HepG2 (cell line): ENCODE measurements at regions not wholly inside any gene's neighbourhood (a gene's known extent, or its start where the extent isn't known, plus 50 kb on each side); places are given as distances from the start of the nearest gene placed in this dataset.
"Not testable (repeated sequence)": the region's sequence is repeated elsewhere in the genome, so short reads cannot be mapped to it uniquely, and the experiment has no call there.

Source experiments
- HNF1A ChIP-seq, 2 experiments: sonication (generic) in 1 of 2; formaldehyde crosslinking in 1 of 2; IDR thresholded peaks; 2 replicates each; pipeline versions ENCODE4 v1.4.0 to v1.6.1; 2016 to 2020; ENCODE audit warnings: borderline replicate concordance in 1 of 2, low read depth in 1 of 2, mild to moderate bottlenecking in 1 of 2, missing genetic modification reagents in 1 of 2
- NFAT5 ChIP-seq: sonication (generic); formaldehyde crosslinking; IDR thresholded peaks from 2 replicates; pipeline ENCODE4 v1.4.0; 2020; ENCODE audit warnings: missing genetic modification reagents
- ZBTB40 ChIP-seq, 2 experiments: fragments of 450-650 bp in 1 of 2; sonication (generic) in 1 of 2; formaldehyde crosslinking in 1 of 2; IDR thresholded peaks; 2 replicates each; pipeline versions ENCODE4 v1.6.1 to v1.8.0; 2016 to 2022; ENCODE audit warnings: antibody characterized with exemption in 1 of 2, mild to moderate bottlenecking in 1 of 2, missing genetic modification reagents in 1 of 2
- ZBTB43 ChIP-seq: sonication (generic); formaldehyde crosslinking; conservative IDR thresholded peaks from 2 replicates; pipeline ENCODE4 v1.4.0; 2020; ENCODE audit warnings: missing genetic modification reagents
- ZNF557 ChIP-seq: sonication (generic); formaldehyde crosslinking; IDR thresholded peaks from 2 replicates; pipeline ENCODE4 v1.4.0; 2020; ENCODE audit warnings: missing genetic modification reagents

GRCh38 chr16:21334188-21335146 is 56.4 kb upstream of the CRYM start (continued):
- TF ChIP-seq ZBTB40 (IDR thresholded peaks at IDR 0.05) (peak; percentile 16; the same call in 1 of the 2 replicates), NFAT5 (CRISPR knock-in tag) (peak; percentile 60; the same call in 1 of the 2 replicates), HNF1A (CRISPR knock-in tag; IDR thresholded peaks at IDR 0.05; ENCODE audit: borderline replicate concordance) (peak; percentile 64; the same call in 1 of the 2 replicates), ZNF557 (CRISPR knock-in tag) (0 out of 2 replicates have a peak, but pooled peaks have one; percentile 66), ZBTB43 (CRISPR knock-in tag) (peak; percentile 70; the same call in 1 of the 2 replicates)
- TF ChIP-seq ZBTB40 (CRISPR knock-in tag; IDR thresholded peaks at IDR 0.05); HNF1A (IDR thresholded peaks at IDR 0.05; ENCODE audit: low read depth): not testable (repeated sequence)
